GM19463 (cell line): ENCODE measurements at regions not wholly inside any gene's neighbourhood (a gene's known extent, or its start where the extent isn't known, plus 50 kb on each side); places are given as distances from the start of the nearest gene placed in this dataset.
A peak's percentile ranks its signal among the peaks of the same experiment; 100 is the strongest.

Experiments used
- ATAC-seq: cut with Tn5 transposase; IDR thresholded peaks from one replicate; pipeline ENCODE4 v1.9.1; 2021; ENCODE audit warnings: mild to moderate bottlenecking, moderate library complexity; ENCODE audit not compliant: unreplicated experiment

- no peak for ATAC-seq
Measured at GRCh38 chr3:167958141-167958540, 137.6 kb downstream of the GOLIM4 start.

GRCh38 chr3:167952969-167953368 lies 142.8 kb downstream of the GOLIM4 start:
- no peak for ATAC-seq

- no peak for ATAC-seq
Measured at GRCh38 chr3:167950212-167950611, 145.5 kb downstream of the GOLIM4 start.

GRCh38 chr3:167941234-167941995 lies 154.3 kb downstream of the GOLIM4 start:
- ATAC-seq: no peak

GRCh38 chr3:167940241-167940640 lies 155.5 kb downstream of the GOLIM4 start:
- ATAC-seq: no peak

GRCh38 chr3:167938516-167938915 lies 157.2 kb downstream of the GOLIM4 start:
- no peak for ATAC-seq

GRCh38 chr3:167936019-167936418 lies 159.7 kb downstream of the GOLIM4 start:
- no peak for ATAC-seq

- ATAC-seq: peak; percentile 37
Measured at GRCh38 chr3:167930453-167930852, 165.3 kb downstream of the GOLIM4 start.

- ATAC-seq: no peak
Measured at GRCh38 chr3:167929968-167930367, 165.8 kb downstream of the GOLIM4 start.

GRCh38 chr3:167928381-167928780 lies 167.3 kb downstream of the GOLIM4 start:
- no peak for ATAC-seq

- ATAC-seq: no peak
Measured at GRCh38 chr3:167920747-167921146, 175.0 kb downstream of the GOLIM4 start.

- ATAC-seq: no peak
Measured at GRCh38 chr3:167919590-167919989, 176.1 kb downstream of the GOLIM4 start.

- ATAC-seq: no peak
Measured at GRCh38 chr3:167918686-167919085, 177.0 kb downstream of the GOLIM4 start.

GRCh38 chr3:167918008-167918596 lies 177.6 kb downstream of the GOLIM4 start:
- no peak for ATAC-seq

GRCh38 chr3:167913219-167913835 lies 177.8 kb downstream of the SERPINI1 start:
- ATAC-seq: no peak

GRCh38 chr3:167909952-167910351 lies 174.4 kb downstream of the SERPINI1 start:
- no peak for ATAC-seq

GRCh38 chr3:167909504-167909896 lies 174.0 kb downstream of the SERPINI1 start:
- no peak for ATAC-seq

GRCh38 chr3:167908746-167909503 lies 173.4 kb downstream of the SERPINI1 start:
- ATAC-seq: no peak

- ATAC-seq: no peak
Measured at GRCh38 chr3:167908221-167908620, 172.7 kb downstream of the SERPINI1 start.

- ATAC-seq: no peak
Measured at GRCh38 chr3:167901138-167901537, 165.6 kb downstream of the SERPINI1 start.

- no peak for ATAC-seq
Measured at GRCh38 chr3:167899093-167899492, 163.6 kb downstream of the SERPINI1 start.
